Tibial nerve (tissue), 4 donors: ENCODE measurements at regions not wholly inside any gene's neighbourhood (a gene's known extent, or its start where the extent isn't known, plus 50 kb on each side); places are given as distances from the start of the nearest gene placed in this dataset.

Source experiments
- CTCF ChIP-seq, 5 experiments: fragments of 200-600 bp in 3 of 5; fragments of 450-650 bp in 2 of 5; sonication (generic) in 3 of 5; IDR thresholded peaks; one replicate each; pipeline ENCODE4 v1.5.1; 2016 to 2019; ENCODE audit warnings: antibody characterized with exemption in 5 of 5, mild to moderate bottlenecking in 3 of 5, moderate library complexity in 2 of 5
- EP300 ChIP-seq, 2 donors: sonication (generic); formaldehyde crosslinking; IDR thresholded peaks; one replicate each; pipeline ENCODE4 v1.6.1; 2017; ENCODE audit warnings: antibody characterized with exemption in 2 of 2, mild to moderate bottlenecking in 1 of 2
- POLR2A ChIP-seq, 2 donors: fragments of 450-650 bp; IDR thresholded peaks; one replicate each; pipeline ENCODE4 v1.6.1; 2017; ENCODE audit warnings: antibody characterized with exemption in 2 of 2, mild to moderate bottlenecking in 2 of 2, moderate library complexity in 2 of 2

GRCh38 chr10:9851808-9852207, 1165.9 kb upstream of the CELF2 start:
- TF ChIP-seq CTCF (IDR thresholded peaks at IDR 0.05) (no peak), POLR2A (IDR thresholded peaks at IDR 0.05) (no peak), EP300 (IDR thresholded peaks at IDR 0.05) (no peak)
